ENCODE measurements at regions not wholly inside any gene's neighbourhood (a gene's known extent, or its start where the extent isn't known, plus 50 kb on each side); places are given as distances from the start of the nearest gene placed in this dataset.

DNA sequence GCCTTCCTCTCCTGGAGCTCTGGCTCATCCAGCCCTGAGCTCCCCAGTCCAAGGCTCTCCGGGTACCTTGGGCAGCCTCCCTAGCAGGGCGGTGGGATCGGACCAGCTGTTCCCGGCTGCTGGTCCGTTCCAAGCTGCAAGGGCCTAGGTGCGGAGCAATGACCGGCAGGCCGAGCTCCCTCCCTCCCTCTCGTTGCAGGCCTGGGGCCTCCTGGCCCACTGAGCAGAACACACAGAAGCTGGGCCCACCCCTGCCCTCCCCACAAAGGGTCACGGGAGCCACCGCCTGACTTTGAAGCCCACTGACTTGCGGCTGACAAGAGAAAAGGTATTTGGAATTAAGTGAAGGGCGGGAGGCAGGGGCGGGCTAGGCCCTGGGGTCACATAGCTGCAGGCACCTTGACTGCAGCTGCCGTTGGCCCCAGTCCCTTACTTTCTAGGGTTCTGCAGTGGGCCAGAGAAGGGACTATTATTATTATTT, 104.7 kb upstream of the IER5L start:
- Histone ChIP-seq H4K20me1 (ENCODE audit: control insufficient read depth, insufficient read depth, low read depth, low read length) (no peaks in the 10 kb centered on the region), H3K4me2 (ENCODE audit: low read length) (no peak overlapping the region), H3K9me3 (ENCODE audit: control insufficient read depth, insufficient read depth, low read length) (no peaks in the 10 kb centered on the region), H3K36me3 (ENCODE audit: control insufficient read depth, low read length) (no peaks in the 10 kb centered on the region), H3K79me2 (ENCODE audit: control insufficient read depth, low read length) (no peaks in the 10 kb centered on the region), H3K4me3 (ENCODE audit: low read length) (no peak overlapping the region), H3K27ac (ENCODE audit: low read depth, low read length) (no peak overlapping the region), H3K9me2 (replicated peaks; ENCODE audit: control insufficient read depth, low read length) (no peaks in the 10 kb centered on the region), H3K27me3 (ENCODE audit: control insufficient read depth, low read length) (no peaks in the 10 kb centered on the region), H3F3A (ENCODE audit: control insufficient read depth, insufficient read depth) (no peaks in the 10 kb centered on the region), H3K4me1 (ENCODE audit: control insufficient read depth, low read length) (no peaks in the 10 kb centered on the region; the same call in 1 of the 2 replicates)
- TF ChIP-seq, protein P1, sequence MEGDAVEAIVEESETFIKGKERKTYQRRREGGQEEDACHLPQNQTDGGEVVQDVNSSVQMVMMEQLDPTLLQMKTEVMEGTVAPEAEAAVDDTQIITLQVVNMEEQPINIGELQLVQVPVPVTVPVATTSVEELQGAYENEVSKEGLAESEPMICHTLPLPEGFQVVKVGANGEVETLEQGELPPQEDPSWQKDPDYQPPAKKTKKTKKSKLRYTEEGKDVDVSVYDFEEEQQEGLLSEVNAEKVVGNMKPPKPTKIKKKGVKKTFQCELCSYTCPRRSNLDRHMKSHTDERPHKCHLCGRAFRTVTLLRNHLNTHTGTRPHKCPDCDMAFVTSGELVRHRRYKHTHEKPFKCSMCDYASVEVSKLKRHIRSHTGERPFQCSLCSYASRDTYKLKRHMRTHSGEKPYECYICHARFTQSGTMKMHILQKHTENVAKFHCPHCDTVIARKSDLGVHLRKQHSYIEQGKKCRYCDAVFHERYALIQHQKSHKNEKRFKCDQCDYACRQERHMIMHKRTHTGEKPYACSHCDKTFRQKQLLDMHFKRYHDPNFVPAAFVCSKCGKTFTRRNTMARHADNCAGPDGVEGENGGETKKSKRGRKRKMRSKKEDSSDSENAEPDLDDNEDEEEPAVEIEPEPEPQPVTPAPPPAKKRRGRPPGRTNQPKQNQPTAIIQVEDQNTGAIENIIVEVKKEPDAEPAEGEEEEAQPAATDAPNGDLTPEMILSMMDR (IDR thresholded peaks at IDR 0.05; ENCODE audit: low read depth, low read length, poor library complexity, severe bottlenecking): no peak
- no peak for TF ChIP-seq EZH2phosphoT487 (IDR thresholded peaks at IDR 0.05; ENCODE audit: borderline replicate concordance, low read length)

DNA sequence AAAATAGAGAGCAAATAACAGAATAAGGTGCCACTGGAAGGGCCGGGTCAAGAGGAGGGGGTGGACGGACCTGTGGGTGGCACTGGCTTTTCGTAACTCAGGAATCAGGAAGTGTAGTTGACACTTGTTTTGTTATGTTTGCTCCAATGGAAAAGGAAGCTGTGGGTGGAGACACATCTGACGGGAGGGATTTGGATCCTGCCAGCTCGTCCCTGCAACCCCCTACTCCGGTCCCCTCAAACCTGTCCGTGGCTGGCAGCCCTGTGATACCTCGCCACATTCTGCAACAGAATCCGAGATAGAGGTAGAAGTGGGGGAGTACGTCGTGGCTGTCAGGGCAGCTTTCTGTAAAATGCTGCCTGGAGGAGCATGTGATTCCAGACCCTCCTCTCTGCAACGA, 104.2 kb upstream of the IER5L start:
- Histone ChIP-seq H3K27me3 (ENCODE audit: control insufficient read depth, low read length) (no peaks in the 10 kb centered on the region), H3K4me3 (ENCODE audit: low read length) (no peak overlapping the region), H3K4me1 (ENCODE audit: control insufficient read depth, low read length) (no peaks in the 10 kb centered on the region; the same call in 1 of the 2 replicates), H3K27ac (ENCODE audit: low read depth, low read length) (no peak overlapping the region), H3K9me2 (replicated peaks; ENCODE audit: control insufficient read depth, low read length) (no peaks in the 10 kb centered on the region), H3K4me2 (ENCODE audit: low read length) (no peak overlapping the region), H3K36me3 (ENCODE audit: control insufficient read depth, low read length) (no peaks in the 10 kb centered on the region), H3K9me3 (ENCODE audit: control insufficient read depth, insufficient read depth, low read length) (no peaks in the 10 kb centered on the region), H3F3A (ENCODE audit: control insufficient read depth, insufficient read depth) (no peaks in the 10 kb centered on the region), H4K20me1 (ENCODE audit: control insufficient read depth, insufficient read depth, low read depth, low read length) (no peaks in the 10 kb centered on the region), H3K79me2 (ENCODE audit: control insufficient read depth, low read length) (no peaks in the 10 kb centered on the region)
- no peak for TF ChIP-seq EZH2phosphoT487 (IDR thresholded peaks at IDR 0.05; ENCODE audit: borderline replicate concordance, low read length)
- TF ChIP-seq, protein P1 (IDR thresholded peaks at IDR 0.05; ENCODE audit: low read depth, low read length, poor library complexity, severe bottlenecking): no peak

DNA sequence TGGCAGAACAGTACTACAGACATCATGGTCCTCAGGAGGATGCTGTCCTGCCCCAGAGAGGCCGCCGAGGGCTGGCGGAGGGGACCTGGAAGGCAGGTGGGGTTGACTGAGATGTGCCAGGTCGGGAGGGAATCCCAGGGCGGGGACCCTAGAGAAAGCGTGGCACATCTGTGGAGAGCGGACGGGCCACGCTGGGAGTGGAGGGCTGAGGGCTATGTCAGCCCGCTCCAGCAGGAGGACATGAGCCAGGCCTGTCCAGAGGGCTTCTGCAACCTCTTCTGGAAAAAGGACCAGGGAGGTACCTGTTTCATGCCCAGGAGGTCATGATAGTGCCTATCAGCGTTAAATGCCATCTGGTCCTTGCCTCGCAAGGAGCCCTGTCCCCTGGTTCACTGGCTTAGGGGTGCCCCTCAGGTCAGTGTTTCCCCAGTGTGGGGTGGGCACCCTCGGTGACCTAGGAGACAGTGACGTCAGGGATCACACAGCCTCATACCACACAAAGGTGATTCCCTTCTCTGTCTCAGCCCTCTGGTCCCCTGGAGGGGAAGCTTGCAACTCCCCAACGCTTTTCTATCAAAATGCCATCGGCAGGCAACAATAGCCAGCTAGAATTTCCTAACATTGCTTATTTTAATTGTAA, 103.6 kb upstream of the IER5L start:
- no peaks in the 10 kb centered on the region for H3K9me2 ChIP-seq (replicated peaks; ENCODE audit: control insufficient read depth, low read length)
- TF ChIP-seq, protein P1 (IDR thresholded peaks at IDR 0.05; ENCODE audit: low read depth, low read length, poor library complexity, severe bottlenecking): no peak
- no peak for TF ChIP-seq EZH2phosphoT487 (IDR thresholded peaks at IDR 0.05; ENCODE audit: borderline replicate concordance, low read length)
- H3K9me3 ChIP-seq (ENCODE audit: control insufficient read depth, insufficient read depth, low read length): no peaks in the 10 kb centered on the region
- H3F3A ChIP-seq (ENCODE audit: control insufficient read depth, insufficient read depth): no peaks in the 10 kb centered on the region
- no peaks in the 10 kb centered on the region; the same call in 1 of the 2 replicates for H3K4me1 ChIP-seq (ENCODE audit: control insufficient read depth, low read length)
- no peak overlapping the region for H3K4me3 ChIP-seq (ENCODE audit: low read length)
- H3K36me3 ChIP-seq (ENCODE audit: control insufficient read depth, low read length): no peaks in the 10 kb centered on the region
- H3K27ac ChIP-seq (ENCODE audit: low read depth, low read length): no peak overlapping the region
- no peak overlapping the region for H3K4me2 ChIP-seq (ENCODE audit: low read length)
- H3K27me3 ChIP-seq (ENCODE audit: control insufficient read depth, low read length): no peaks in the 10 kb centered on the region
- H4K20me1 ChIP-seq (ENCODE audit: control insufficient read depth, insufficient read depth, low read depth, low read length): no peaks in the 10 kb centered on the region
- H3K79me2 ChIP-seq (ENCODE audit: control insufficient read depth, low read length): no peaks in the 10 kb centered on the region

Data from DOHH2 (cell line).